ENCODE measurements at regions not wholly inside any gene's neighbourhood (a gene's known extent, or its start where the extent isn't known, plus 50 kb on each side); places are given as distances from the start of the nearest gene placed in this dataset.
"Not testable (repeated sequence)": the region's sequence is repeated elsewhere in the genome, so short reads cannot be mapped to it uniquely, and the experiment has no call there.

GRCh38 chr9:117919538-117919937, 215.3 kb downstream of the TLR4 start:
- H3K27me3 Mint-ChIP-seq (ENCODE audit: low read depth): peaks cover 5% of the 10 kb centered on the region
- intact Hi-C loops (cut with micrococcal nuclease): no loop called here
- no peaks in the 10 kb centered on the region for H3K9me3 Mint-ChIP-seq
- no peak overlapping the region for H3K4me3 Mint-ChIP-seq
- no peak for DNase-seq
- no peaks in the 10 kb centered on the region for H3K36me3 Mint-ChIP-seq (ENCODE audit: low read depth)
- no peak overlapping the region for H3K27ac Mint-ChIP-seq
- H3K4me1 Mint-ChIP-seq (ENCODE audit: low read depth): no peaks in the 10 kb centered on the region
- CTCF ChIA-PET: no interaction called here

GRCh38 chr9:117926031-117926658, 221.9 kb downstream of the TLR4 start:
- CTCF ChIA-PET: interaction anchor here (0.8 kb wide), 1 partner anchor 382 kb away, joined by 3 read pairs; no protein-coding TSS in a partner anchor
- Mint-ChIP-seq H3K9me3 (no peaks in the 10 kb centered on the region), H3K27ac (no peak overlapping the region)

GRCh38 chr9:117927354-117927753, 223.2 kb downstream of the TLR4 start:
- H3K9me3 Mint-ChIP-seq: no peaks in the 10 kb centered on the region
- no peaks in the 10 kb centered on the region for H3K4me1 Mint-ChIP-seq (ENCODE audit: low read depth)
- CTCF ChIA-PET: interaction anchor here (1.1 kb wide), 1 partner anchor 37 kb away, joined by 3 read pairs; no protein-coding TSS in a partner anchor
- peaks cover 5% of the 10 kb centered on the region for H3K27me3 Mint-ChIP-seq (ENCODE audit: low read depth)
- no peak overlapping the region for H3K27ac Mint-ChIP-seq
- intact Hi-C loops (cut with micrococcal nuclease): no loop called here
- no peaks in the 10 kb centered on the region for H3K36me3 Mint-ChIP-seq (ENCODE audit: low read depth)
- DNase-seq: no peak
- no peak overlapping the region for H3K4me3 Mint-ChIP-seq

More at GRCh38 chr9:117926031-117926658, 221.9 kb downstream of the TLR4 start:
- H3K36me3 Mint-ChIP-seq (ENCODE audit: low read depth): no peaks in the 10 kb centered on the region
- peaks cover 5% of the 10 kb centered on the region for H3K27me3 Mint-ChIP-seq (ENCODE audit: low read depth)
- intact Hi-C loops (cut with micrococcal nuclease): no loop called here
- DNase-seq: no peak
- no peak overlapping the region for H3K4me3 Mint-ChIP-seq
- H3K4me1 Mint-ChIP-seq (ENCODE audit: low read depth): no peaks in the 10 kb centered on the region

- H3K4me3 Mint-ChIP-seq: no peak overlapping the region
- no peaks in the 10 kb centered on the region for H3K9me3 Mint-ChIP-seq
- H3K36me3 Mint-ChIP-seq (ENCODE audit: low read depth): no peaks in the 10 kb centered on the region
- intact Hi-C loops (cut with micrococcal nuclease): no loop called here
- no peak overlapping the region for H3K27ac Mint-ChIP-seq
- CTCF ChIA-PET: interaction anchor here (1.8 kb wide), 1 partner anchor 14 kb away, joined by 5 read pairs; no protein-coding TSS in a partner anchor
- no peak for DNase-seq
- peaks cover 9% of the 10 kb centered on the region for H3K27me3 Mint-ChIP-seq (ENCODE audit: low read depth)
- no peaks in the 10 kb centered on the region for H3K4me1 Mint-ChIP-seq (ENCODE audit: low read depth)
Measured at GRCh38 chr9:117929868-117930267, 225.7 kb downstream of the TLR4 start.

GRCh38 chr9:117932585-117932984, 228.4 kb downstream of the TLR4 start:
- intact Hi-C loops (cut with micrococcal nuclease): no loop called here
- Mint-ChIP-seq H3K27ac (no peak overlapping the region), H3K4me3 (no peak overlapping the region), H3K27me3 (ENCODE audit: low read depth) (peaks cover 5% of the 10 kb centered on the region), H3K9me3 (no peaks in the 10 kb centered on the region), H3K36me3 (ENCODE audit: low read depth) (no peaks in the 10 kb centered on the region), H3K4me1 (ENCODE audit: low read depth) (no peaks in the 10 kb centered on the region)
- CTCF ChIA-PET: no interaction called here
- DNase-seq: no peak

GRCh38 chr9:117936185-117937130, 232.3 kb downstream of the TLR4 start:
- H3K27ac Mint-ChIP-seq: no peak overlapping the region
- intact Hi-C loops (cut with micrococcal nuclease): no loop called here
- H3K9me3 Mint-ChIP-seq: no peaks in the 10 kb centered on the region
- CTCF ChIA-PET: interaction anchor here (0.6 kb wide), 1 partner anchor 77 kb away, joined by 3 read pairs; no protein-coding TSS in a partner anchor
- no peaks in the 10 kb centered on the region for H3K36me3 Mint-ChIP-seq (ENCODE audit: low read depth)
- no peak overlapping the region for H3K4me3 Mint-ChIP-seq
- peaks cover 4% of the 10 kb centered on the region for H3K27me3 Mint-ChIP-seq (ENCODE audit: low read depth)
- no peaks in the 10 kb centered on the region for H3K4me1 Mint-ChIP-seq (ENCODE audit: low read depth)
- DNase-seq: no peak

- Mint-ChIP-seq H3K4me3 (no peak overlapping the region), H3K36me3 (ENCODE audit: low read depth) (no peaks in the 10 kb centered on the region), H3K27ac (no peak overlapping the region), H3K4me1 (ENCODE audit: low read depth) (no peaks in the 10 kb centered on the region), H3K27me3 (ENCODE audit: low read depth) (peaks cover 2% of the 10 kb centered on the region), H3K9me3 (no peaks in the 10 kb centered on the region)
- DNase-seq: no peak
- intact Hi-C loops (cut with micrococcal nuclease): no loop called here
- CTCF ChIA-PET: interaction anchor here (0.6 kb wide), 1 partner anchor 13 kb away, joined by 4 read pairs; no protein-coding TSS in a partner anchor
Measured at GRCh38 chr9:117938086-117938485, 233.9 kb downstream of the TLR4 start.

GRCh38 chr9:117938896-117939295, 234.7 kb downstream of the TLR4 start:
- Mint-ChIP-seq H3K27ac (no peak overlapping the region), H3K4me3 (no peak overlapping the region), H3K36me3 (ENCODE audit: low read depth) (no peaks in the 10 kb centered on the region), H3K9me3 (no peaks in the 10 kb centered on the region), H3K27me3 (ENCODE audit: low read depth) (peaks cover 2% of the 10 kb centered on the region), H3K4me1 (ENCODE audit: low read depth) (no peaks in the 10 kb centered on the region)
- CTCF ChIA-PET: no interaction called here
- intact Hi-C loops (cut with micrococcal nuclease): no loop called here
- DNase-seq: no peak

- H3K9me3 Mint-ChIP-seq; CTCF ChIA-PET; H3K27ac Mint-ChIP-seq; H3K4me1 Mint-ChIP-seq (ENCODE audit: low read depth); H3K36me3 Mint-ChIP-seq (ENCODE audit: low read depth); H3K4me3 Mint-ChIP-seq; intact Hi-C loops (cut with micrococcal nuclease); DNase-seq; H3K27me3 Mint-ChIP-seq (ENCODE audit: low read depth): not testable (repeated sequence)
Measured at GRCh38 chr9:117944750-117945149, 240.5 kb downstream of the TLR4 start.

- no peak overlapping the region for H3K4me3 Mint-ChIP-seq
- DNase-seq: no peak
- peaks cover 2% of the 10 kb centered on the region for H3K9me3 Mint-ChIP-seq
- no peaks in the 10 kb centered on the region for H3K27me3 Mint-ChIP-seq (ENCODE audit: low read depth)
- intact Hi-C loops (cut with micrococcal nuclease): no loop called here
- H3K4me1 Mint-ChIP-seq (ENCODE audit: low read depth): no peaks in the 10 kb centered on the region
- no peaks in the 10 kb centered on the region for H3K36me3 Mint-ChIP-seq (ENCODE audit: low read depth)
- CTCF ChIA-PET: no interaction called here
- no peak overlapping the region for H3K27ac Mint-ChIP-seq
Measured at GRCh38 chr9:117945286-117945685, 241.1 kb downstream of the TLR4 start.

GRCh38 chr9:117951127-117951526, 246.9 kb downstream of the TLR4 start:
- no peak overlapping the region for H3K27ac Mint-ChIP-seq
- no peak for DNase-seq
- intact Hi-C loops (cut with micrococcal nuclease): no loop called here
- no peaks in the 10 kb centered on the region for H3K4me1 Mint-ChIP-seq (ENCODE audit: low read depth)
- CTCF ChIA-PET: no interaction called here
- H3K4me3 Mint-ChIP-seq: no peak overlapping the region
- no peaks in the 10 kb centered on the region for H3K36me3 Mint-ChIP-seq (ENCODE audit: low read depth)
- peaks cover 5% of the 10 kb centered on the region for H3K27me3 Mint-ChIP-seq (ENCODE audit: low read depth)
- H3K9me3 Mint-ChIP-seq: peaks cover 2% of the 10 kb centered on the region

- Mint-ChIP-seq H3K36me3 (ENCODE audit: low read depth) (no peaks in the 10 kb centered on the region), H3K27ac (no peak overlapping the region), H3K4me3 (no peak overlapping the region), H3K4me1 (ENCODE audit: low read depth) (no peaks in the 10 kb centered on the region), H3K9me3 (peaks cover 2% of the 10 kb centered on the region), H3K27me3 (ENCODE audit: low read depth) (peaks cover 5% of the 10 kb centered on the region)
- CTCF ChIA-PET: no interaction called here
- DNase-seq: no peak
- intact Hi-C loops (cut with micrococcal nuclease): no loop called here
Measured at GRCh38 chr9:117952581-117952980, 248.4 kb downstream of the TLR4 start.

GRCh38 chr9:117957267-117957666, 253.1 kb downstream of the TLR4 start:
- intact Hi-C loops (cut with micrococcal nuclease): no loop called here
- no peak overlapping the region for H3K27ac Mint-ChIP-seq
- CTCF ChIA-PET: no interaction called here
- H3K4me1 Mint-ChIP-seq (ENCODE audit: low read depth): no peaks in the 10 kb centered on the region
- no peak for DNase-seq
- H3K4me3 Mint-ChIP-seq: no peak overlapping the region
- H3K27me3 Mint-ChIP-seq (ENCODE audit: low read depth): no peaks in the 10 kb centered on the region
- H3K36me3 Mint-ChIP-seq (ENCODE audit: low read depth): no peaks in the 10 kb centered on the region
- H3K9me3 Mint-ChIP-seq: no peaks in the 10 kb centered on the region

Measured in activated naive CD4-positive, alpha-beta T cell treated with anti-CD3 and anti-CD28 coated beads for 36 hours (primary cell).